ES-I3 (cell line): ENCODE measurements at regions not wholly inside any gene's neighbourhood (a gene's known extent, or its start where the extent isn't known, plus 50 kb on each side); places are given as distances from the start of the nearest gene placed in this dataset.
A peak's percentile ranks its signal among the peaks of the same experiment; 100 is the strongest.
"Not testable (repeated sequence)": the region's sequence is repeated elsewhere in the genome, so short reads cannot be mapped to it uniquely, and the experiment has no call there.

Experiments
- H3K36me3 ChIP-seq: 2 replicates; pipeline ENCODE4 v1.6.1; 2013; ENCODE audit warnings: mild to moderate bottlenecking, low read length, control low read depth, moderate library complexity; ENCODE audit not compliant: insufficient read depth
- H3K4me1 ChIP-seq: 2 replicates; pipeline ENCODE4 v1.6.1; 2013; ENCODE audit warnings: mild to moderate bottlenecking, control low read depth, low read length; ENCODE audit not compliant: insufficient read depth
- H3K9ac ChIP-seq: 2 replicates; pipeline ENCODE4 v1.6.1; 2013; ENCODE audit warnings: low read depth, mild to moderate bottlenecking, low read length, moderate library complexity
- H3K9me3 ChIP-seq: 2 replicates; pipeline ENCODE4 v1.6.1; 2013; ENCODE audit warnings: mild to moderate bottlenecking, low read length, moderate library complexity; ENCODE audit not compliant: control insufficient read depth, insufficient read depth

DNA sequence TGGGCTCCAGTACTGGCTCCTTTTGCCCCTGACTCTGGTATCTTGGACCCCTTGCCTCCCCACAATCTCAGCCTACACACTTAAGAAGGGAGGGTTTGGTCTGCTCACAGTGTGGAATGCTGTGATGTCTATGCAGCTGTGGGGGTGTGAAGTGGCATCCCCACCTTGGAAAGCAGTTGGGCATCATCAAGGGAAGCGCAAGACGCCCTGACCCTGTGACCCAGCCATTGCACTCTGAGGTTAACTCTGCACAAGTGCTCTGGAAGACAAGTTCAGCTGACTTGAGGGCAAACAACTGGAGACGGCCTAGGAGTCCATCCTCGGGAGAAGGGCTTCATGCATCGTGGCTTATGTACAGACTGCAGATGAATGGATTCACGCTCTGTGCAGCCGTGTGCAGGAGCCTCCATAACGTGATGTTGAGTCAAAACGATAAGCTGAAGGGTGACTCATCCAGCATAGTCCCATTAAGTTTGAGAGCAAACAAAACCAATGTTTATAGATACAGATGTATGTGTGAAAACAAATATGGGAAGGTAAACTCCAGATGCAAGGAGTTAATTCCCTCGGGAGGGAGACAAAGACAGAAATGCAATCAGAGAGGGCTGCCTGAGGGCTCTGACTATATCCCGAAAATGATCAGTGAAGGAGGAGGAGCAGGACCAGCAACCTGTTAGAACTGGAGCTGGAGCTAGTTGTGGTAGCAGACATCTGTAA, 86.8 kb downstream of the LSM3 start:
- H3K9me3 ChIP-seq, result no peaks in the 10 kb centered on the region
- no peaks in the 10 kb centered on the region for H3K4me1 ChIP-seq
- H3K36me3 ChIP-seq, result no peaks in the 10 kb centered on the region
- H3K9ac ChIP-seq, result no peak overlapping the region

DNA sequence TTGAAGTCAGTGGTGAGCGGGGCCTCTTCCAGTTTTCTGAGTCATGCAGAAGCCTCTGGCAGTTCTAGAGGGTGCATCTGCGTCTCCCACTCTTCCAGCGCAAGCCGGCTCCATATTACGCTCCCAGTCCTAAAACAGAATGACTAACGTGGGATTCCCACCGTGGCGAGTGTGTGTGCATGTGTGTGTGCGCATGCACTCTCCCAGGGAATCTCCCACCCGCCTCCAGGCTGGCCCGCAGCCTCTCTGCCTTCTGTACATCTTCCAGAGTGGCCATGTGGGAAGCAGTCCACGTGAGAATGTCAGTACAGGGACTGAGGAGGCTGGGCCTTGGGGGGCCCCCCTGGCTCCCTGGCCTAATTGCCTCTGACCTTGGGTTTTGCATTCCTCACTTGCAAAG, 87.7 kb downstream of the LSM3 start:
- Histone ChIP-seq H3K4me1 (peaks cover 5% of the 10 kb centered on the region), H3K9me3 (no peaks in the 10 kb centered on the region), H3K9ac (no peak overlapping the region), H3K36me3 (no peaks in the 10 kb centered on the region)

DNA sequence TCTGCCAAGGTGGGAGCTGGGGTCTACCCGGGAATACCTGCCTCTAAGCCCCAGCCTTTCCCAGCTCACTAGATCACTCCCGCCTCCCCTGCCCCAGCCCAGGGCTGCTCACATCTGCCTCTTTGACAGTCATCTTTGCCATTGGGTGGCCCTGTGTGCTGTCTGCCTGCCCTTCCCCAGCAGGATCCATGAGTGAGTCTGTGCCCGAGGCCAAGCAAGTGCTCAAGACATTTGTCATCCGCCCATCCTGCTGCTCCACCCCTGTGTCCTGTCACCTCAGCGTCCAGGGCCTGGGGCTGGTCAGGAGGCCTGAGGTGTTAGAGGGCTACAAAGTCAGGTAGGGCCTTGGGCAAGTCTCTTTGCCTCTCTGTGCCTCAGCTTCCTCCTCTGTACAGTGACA, 89.4 kb downstream of the LSM3 start:
- Histone ChIP-seq H3K36me3 (no peaks in the 10 kb centered on the region), H3K4me1 (peaks cover 13% of the 10 kb centered on the region), H3K9ac (no peak overlapping the region), H3K9me3 (no peaks in the 10 kb centered on the region)

DNA sequence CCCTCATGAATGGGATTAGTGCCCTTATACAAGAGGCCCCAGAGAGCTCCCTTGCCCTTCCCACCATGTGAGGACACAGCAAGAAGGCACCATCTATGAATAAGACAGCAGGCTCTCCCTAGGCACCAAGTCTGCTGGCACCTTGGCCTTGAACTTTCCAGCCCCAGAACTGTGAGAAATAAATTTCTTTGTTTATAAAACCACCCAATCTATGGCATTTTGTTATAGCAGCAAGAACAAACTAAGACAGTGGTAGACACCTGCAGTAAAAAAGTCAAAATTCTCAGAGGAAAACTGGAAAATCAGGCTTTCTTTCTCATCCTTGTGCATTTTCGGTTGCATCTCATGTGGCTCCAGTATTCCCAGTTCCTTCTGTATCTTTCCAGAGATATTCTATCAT, 90.3 kb downstream of the LSM3 start:
- H3K4me1 ChIP-seq, result peaks cover 21% of the 10 kb centered on the region
- H3K36me3 ChIP-seq, result no peaks in the 10 kb centered on the region
- H3K9ac ChIP-seq, result no peak overlapping the region
- H3K9me3 ChIP-seq, result no peaks in the 10 kb centered on the region

DNA sequence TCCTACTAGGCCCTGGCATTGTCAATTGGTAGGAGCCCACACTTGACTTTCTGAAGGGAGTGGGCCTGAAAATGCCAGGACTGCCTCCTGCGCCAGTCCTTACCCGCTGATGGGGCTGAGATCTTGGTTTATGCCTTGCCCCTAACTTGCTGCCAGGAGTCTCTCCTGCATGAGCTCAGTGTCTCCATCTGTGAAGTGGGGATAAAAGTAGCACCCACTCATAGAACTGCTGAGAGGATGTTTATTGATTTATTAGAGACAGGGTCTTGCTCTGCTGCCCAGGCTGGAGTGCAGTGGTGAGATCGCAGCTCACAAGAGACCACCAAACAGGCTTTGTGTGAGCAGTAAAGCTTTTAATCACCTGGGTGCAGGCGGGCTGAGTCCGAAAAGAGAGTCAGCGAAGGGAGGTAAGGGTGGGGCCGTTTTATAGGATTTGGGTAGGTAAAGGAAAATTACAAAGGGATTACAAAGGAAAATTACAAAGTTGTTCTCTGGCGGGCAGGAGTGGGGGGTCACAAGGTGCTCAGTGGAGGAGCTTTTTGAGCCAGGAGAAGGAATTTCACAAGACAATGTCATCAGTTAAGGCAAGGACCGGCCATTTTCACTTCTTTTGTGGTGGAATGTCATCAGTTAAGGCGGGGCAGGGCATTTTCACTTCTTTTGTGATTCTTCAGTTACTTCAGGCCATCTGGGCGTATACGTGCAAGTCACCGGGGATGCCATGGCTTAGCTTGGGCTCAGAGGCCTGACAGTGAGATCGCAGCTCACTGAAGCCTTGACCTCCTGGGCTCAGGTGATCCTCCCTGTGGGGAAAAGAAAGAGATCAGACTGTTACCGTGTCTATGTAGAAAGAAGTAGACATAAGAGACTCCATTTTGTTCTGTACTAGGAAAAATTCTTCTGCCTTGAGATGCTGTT, 93.7 kb downstream of the LSM3 start:
- not testable (repeated sequence) for H3K36me3 ChIP-seq, H3K9me3 ChIP-seq
- Histone ChIP-seq H3K9ac (peak overlapping the region; percentile 22; the same call in 1 of the 2 replicates), H3K4me1 (peaks cover 37% of the 10 kb centered on the region)

DNA sequence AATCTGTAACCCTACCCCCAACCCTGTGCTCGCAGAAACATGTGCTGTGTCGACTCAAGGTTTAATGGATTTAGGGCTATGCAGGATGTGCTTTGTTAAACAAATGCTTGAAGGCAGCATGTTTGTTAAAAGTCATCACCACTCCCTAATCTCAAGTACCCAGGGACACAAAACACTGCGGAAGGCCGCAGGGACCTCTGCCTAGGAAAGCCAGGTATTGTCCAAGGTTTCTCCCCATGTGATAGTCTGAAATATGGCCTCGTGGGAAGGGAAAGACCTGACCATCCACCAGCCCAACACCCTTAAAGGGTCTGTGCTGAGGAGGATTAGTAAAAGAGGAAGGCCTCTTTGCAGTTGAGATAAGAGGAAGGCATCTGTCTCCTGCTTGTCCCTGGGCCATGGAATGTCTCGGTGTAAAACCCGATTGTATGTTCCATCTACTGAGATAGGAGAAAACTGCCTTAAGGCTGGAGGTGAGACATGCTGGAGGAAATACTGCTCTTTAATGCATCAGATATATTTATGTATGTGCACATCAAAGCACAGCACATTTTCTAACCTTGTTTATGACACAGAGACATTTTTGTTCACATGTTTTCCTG, 94.4 kb downstream of the LSM3 start:
- H3K9me3 ChIP-seq, H3K36me3 ChIP-seq: not testable (repeated sequence)
- Histone ChIP-seq H3K4me1 (peaks cover 41% of the 10 kb centered on the region), H3K9ac (peak overlapping the region; percentile 34; the same call in 1 of the 2 replicates)

DNA sequence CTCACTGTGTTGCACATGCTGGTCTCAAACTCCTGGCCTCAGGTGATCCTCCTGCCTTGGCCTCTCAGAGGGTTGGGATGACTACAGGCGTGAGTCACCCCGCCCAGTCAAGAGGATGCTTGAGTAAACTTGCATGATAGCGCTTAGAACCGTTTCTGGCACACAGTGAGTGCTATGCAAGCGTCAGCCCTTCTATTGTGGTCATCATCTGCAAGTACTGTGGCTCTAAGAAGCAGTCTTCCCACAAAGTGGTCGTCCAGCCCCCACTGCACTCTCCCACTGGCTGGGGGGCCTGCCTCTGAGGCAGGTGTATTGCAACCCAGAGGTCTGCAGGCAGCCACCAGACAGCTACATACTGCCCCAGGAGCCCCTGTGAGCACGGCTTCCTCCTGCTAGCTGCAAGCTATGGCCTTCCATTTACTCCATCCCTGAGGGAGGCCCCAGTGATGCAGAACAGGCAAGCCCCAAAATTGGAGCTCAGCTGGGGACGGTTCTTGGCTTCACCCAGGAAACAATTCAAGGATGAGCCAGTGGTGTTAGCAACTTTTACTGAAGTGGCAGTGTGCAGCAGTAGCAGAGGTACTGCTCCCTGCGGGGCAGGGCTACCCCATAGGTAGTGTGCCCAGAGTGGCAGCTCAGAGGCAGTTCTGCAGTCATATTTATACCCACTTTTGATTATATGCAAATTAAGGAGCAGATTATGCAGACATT, 95.4 kb downstream of the LSM3 start:
- Histone ChIP-seq H3K36me3 (no peaks in the 10 kb centered on the region), H3K9ac (peak overlapping the region; percentile 34; the same call in 1 of the 2 replicates), H3K4me1 (peaks cover 51% of the 10 kb centered on the region), H3K9me3 (no peaks in the 10 kb centered on the region)

DNA sequence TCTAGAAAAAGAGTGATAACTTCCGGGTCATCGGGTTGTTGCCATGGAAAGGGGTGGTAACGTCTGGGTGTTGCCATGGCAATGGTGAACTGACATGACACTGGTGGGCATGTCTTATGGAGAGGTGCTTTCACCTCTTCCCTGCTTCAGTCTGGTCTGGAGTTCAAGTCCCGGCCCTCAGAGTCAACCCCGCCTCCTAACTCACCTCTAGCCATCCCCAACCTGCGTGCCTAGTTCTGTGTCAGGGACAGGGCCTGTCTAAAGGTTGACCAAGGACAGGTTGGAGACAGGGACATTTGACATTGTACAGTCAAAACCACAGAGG, 96.0 kb downstream of the LSM3 start:
- H3K36me3 ChIP-seq, result no peaks in the 10 kb centered on the region
- no peaks in the 10 kb centered on the region for H3K9me3 ChIP-seq
- no peak overlapping the region for H3K9ac ChIP-seq
- H3K4me1 ChIP-seq, result peaks cover 55% of the 10 kb centered on the region

DNA sequence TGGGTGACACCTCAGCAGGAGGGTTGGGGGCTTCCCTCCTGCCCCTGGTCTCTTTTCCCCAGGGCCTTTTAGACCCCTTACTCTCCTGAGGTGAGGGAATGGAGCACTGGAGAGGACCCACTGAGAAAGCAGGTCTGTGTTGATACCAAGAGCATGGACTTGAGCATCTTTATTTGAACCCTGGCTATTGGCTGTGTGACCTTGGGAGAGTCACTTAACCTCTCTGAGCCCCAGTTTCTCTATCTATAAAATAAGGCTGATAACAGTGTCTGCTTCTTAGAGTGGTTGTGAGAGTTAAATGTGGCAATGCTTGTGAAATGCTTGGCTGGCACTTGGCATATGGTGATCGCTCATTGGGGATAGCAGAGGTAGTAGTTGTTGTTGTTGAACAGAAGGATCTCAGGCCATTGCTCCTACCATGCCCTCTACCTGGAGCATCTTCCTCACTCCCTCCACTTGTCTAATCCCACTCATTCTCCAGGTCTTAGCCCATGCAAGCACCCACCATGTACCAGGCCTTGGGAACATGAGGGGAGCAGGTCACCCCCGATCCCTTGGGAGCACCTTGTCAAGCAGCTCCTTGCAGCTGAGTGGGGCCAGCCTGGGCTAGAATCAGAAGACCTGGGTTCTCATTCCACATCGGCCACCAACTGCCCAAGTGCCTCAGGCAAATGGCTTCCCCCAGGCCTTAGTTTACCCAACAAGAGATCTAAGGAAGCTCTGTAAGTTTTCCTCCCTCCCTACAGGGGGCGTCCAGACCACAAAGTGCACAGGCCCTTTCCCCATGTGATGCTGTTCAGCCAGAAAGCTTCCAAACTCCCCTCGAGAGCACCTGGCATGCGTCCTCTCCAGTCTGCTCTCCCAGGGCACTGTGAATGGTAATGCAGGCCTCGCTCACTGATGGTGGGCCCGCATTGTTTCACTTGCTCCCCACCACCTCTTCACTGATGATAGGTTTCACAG, 96.7 kb downstream of the LSM3 start:
- Histone ChIP-seq H3K4me1 (peaks cover 60% of the 10 kb centered on the region), H3K9me3 (no peaks in the 10 kb centered on the region), H3K9ac (no peak overlapping the region), H3K36me3 (no peaks in the 10 kb centered on the region)

DNA sequence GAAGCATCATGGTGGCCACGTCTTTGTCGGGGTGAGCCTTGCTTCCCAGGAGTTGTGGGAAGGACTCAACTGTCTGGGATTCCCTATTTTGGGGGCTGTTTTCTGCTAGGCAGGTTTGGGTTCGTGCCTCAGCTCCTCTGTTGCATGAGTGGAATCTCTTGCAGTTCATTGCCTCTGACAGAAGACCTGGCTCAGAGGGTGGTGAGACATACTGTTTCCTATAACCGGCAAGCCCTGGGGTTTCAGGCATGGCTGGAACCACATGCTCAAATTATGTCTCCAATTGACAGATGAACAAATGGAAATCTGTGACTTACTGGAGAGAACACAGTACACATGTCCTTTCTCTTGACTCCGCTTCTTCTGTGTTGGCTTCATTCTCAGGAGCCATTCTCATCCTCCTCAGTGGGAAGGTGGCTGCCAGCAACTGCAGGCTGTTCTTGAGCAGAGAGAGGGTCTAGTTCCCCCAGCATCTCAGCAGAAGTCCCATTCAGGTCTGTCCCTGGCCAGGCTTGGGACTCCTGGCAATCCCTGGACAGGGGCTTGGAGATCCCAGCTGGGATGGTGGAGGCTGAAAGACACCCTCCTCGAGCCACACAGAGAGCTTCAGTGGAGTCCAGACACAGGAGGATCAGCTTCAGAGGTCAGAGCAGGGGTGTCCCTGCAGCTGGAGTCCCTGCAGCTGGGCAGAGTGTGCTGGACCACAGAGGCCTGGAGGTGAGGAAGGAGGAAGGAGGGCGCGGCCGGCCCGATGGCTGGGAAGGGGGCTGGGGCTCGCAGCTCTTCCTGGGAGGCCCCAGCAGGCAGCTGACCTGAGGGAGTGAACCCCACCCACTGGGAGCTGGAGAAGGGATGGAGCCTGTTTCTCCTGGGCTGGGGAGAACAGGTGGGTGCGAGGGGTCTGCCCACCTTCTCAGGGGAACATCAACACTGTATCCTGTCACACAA, 97.6 kb downstream of the LSM3 start:
- H3K36me3 ChIP-seq, result no peaks in the 10 kb centered on the region
- H3K9me3 ChIP-seq, result no peaks in the 10 kb centered on the region
- H3K9ac ChIP-seq, result no peak overlapping the region
- H3K4me1 ChIP-seq, result peaks cover 65% of the 10 kb centered on the region

DNA sequence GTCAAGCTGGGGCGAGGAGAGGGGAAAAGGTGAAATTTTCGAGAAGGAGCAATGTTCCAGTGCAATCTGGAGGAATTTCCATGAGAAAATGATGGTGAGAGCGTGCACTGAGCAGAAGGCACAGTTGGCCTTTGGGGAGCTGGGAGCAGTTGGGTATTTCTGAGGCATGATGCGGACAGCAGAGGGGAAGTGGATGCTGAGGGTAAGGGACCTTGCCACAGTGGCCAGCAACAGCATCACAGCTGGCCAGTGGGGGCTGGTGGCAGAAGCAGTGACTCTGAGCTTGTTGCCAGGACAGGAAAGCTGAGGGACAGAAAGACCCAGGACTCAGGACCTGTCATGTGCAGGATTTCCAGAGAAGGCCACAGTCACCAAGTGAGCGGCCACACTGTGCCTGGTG, 98.9 kb downstream of the LSM3 start:
- no peak overlapping the region for H3K9ac ChIP-seq
- peaks cover 58% of the 10 kb centered on the region for H3K4me1 ChIP-seq
- H3K36me3 ChIP-seq, result no peaks in the 10 kb centered on the region
- no peaks in the 10 kb centered on the region for H3K9me3 ChIP-seq

DNA sequence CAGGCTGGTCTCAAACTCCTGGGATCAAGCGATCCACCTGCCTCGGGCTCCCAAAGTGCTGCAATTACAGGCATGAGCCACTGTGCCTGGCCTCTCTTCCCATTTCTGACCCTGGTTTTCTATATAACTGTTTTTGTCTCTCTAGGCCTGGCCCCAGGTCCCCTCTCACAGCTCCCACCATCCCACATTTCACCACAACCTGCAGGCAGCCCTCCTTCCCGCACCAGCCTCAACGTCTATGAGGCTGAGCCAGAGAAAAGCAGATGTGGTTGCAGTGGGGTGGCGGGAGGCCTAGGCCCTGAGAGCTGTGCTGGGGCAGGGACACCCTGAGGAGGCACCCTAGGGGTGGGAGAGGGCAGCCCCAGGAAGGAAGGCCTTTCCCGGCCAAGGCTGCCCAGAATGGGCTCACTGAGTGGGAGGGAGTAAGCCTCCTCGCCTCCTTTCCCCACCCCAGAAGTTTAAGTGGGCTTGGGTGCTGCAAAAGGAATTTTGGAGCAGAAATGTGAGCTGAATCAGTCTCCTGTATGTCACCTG, 99.7 kb downstream of the LSM3 start:
- Histone ChIP-seq H3K9me3 (no peaks in the 10 kb centered on the region), H3K4me1 (peaks cover 55% of the 10 kb centered on the region), H3K9ac (no peak overlapping the region; the same call in 1 of the 2 replicates), H3K36me3 (no peaks in the 10 kb centered on the region)
